ENCODE measurements at regions not wholly inside any gene's neighbourhood (a gene's known extent, or its start where the extent isn't known, plus 50 kb on each side); places are given as distances from the start of the nearest gene placed in this dataset.

DNA sequence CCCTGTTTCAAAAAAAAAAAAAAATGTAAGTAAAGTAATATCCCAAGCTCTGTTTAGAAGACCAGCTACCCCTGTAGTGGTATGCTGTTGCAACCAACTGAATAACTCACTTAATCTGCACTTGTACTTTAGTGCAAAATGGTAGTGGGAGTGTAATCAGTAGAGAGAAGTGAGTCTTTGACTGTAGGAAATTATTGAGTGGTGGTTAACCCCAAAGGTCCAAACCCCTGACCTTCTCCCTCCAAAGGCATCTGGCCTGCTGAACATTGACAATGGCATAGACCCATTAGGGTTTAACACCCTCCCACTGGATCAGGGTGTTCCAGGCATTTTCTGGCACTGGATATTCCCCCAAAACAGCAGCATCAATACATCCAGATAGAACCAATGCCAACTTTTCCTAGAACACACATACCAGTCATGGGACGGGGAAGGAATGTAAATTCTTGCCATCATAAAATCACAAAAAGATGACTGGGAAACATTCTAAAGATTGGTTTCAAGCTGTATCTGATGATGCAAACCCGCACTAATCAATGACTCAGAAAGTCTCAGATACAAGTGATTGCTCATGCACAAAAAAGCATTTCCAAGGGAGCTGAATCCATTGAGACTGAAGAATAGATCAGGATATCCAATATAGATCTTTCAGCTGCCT is 110.3 kb downstream of the MRPL39 start:
- TF ChIP-seq POLR2AphosphoS5 (IDR thresholded peaks at IDR 0.05) (no peak), CTCF (IDR thresholded peaks at IDR 0.05) (no peak), EP300 (IDR thresholded peaks at IDR 0.05) (no peak)
